Esophagus squamous epithelium (tissue), 4 donors: ENCODE measurements at regions not wholly inside any gene's neighbourhood (a gene's known extent, or its start where the extent isn't known, plus 50 kb on each side); places are given as distances from the start of the nearest gene placed in this dataset.

Experiments used
- CTCF ChIP-seq, 6 experiments: fragments of 450-650 bp in 4 of 6; fragments of 200-600 bp in 2 of 6; sonication (generic) in 2 of 6; IDR thresholded peaks; one replicate each; pipeline ENCODE4 v1.5.1; 2016 to 2019; ENCODE audit warnings: antibody characterized with exemption in 6 of 6, mild to moderate bottlenecking in 4 of 6, moderate library complexity in 4 of 6
- POLR2A ChIP-seq, 4 donors: fragments of 450-650 bp; IDR thresholded peaks; one replicate each; pipeline ENCODE4 v1.6.1; 2017; ENCODE audit warnings: antibody characterized with exemption in 4 of 4, mild to moderate bottlenecking in 4 of 4, moderate library complexity in 3 of 4

GRCh38 chr11:71367756-71368155 lies 80.4 kb downstream of the DHCR7 start:
- TF ChIP-seq CTCF (IDR thresholded peaks at IDR 0.05) = no peak
- no peak for TF ChIP-seq POLR2A (IDR thresholded peaks at IDR 0.05)
